Activated CD4-positive, alpha-beta T cell treated with anti-CD3 and anti-CD28 coated beads for 4 hours (primary cell): ENCODE measurements at regions not wholly inside any gene's neighbourhood (a gene's known extent, or its start where the extent isn't known, plus 50 kb on each side); places are given as distances from the start of the nearest gene placed in this dataset.

Source experiments
- DNase-seq, 2 donors: peaks; one replicate each; pipeline ENCODE4 v3.0.0-alpha.2; 2020

DNA sequence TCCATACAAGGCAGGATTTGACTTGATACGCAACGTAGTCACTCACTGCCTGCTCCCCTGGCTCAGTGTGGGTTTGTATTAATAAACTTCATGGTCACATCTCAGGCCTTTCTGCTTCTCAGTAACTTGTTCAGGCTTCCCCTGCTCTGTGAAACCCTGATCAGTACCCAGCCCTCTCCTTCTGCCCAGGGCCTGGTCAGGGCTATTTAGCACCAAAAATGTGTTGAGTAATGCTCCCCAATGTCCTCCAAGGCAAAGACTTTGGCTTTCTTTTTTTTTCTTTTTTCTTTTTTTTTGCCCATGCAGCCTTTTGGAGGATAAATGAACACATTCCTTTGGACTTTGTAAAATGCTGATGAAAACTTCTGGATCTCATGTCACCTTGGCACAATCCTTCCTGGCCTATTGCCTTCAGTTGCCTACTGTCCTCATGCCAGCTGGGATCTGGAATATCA is 399.2 kb upstream of the KLF4 start:
- DNase-seq: no peak

DNA sequence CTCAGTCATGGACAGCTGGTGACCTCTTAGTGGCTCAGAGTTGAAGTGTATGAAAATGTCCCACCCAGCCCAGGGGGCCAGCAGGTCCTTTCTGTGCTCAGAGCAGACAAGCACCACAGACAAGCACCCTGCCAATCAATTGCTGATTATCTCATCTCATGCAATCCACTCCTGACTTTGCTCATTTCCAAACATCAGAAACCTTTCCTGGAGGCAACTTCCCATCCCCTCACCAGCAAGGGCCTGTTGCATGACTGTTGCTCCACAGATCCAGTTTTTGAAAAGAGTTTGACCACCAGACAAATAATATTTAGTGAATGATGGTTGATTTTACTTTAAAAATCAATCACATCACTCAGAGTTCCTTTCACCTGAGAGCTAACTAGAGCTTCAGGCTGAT is 397.3 kb upstream of the KLF4 start:
- no peak for DNase-seq

DNA sequence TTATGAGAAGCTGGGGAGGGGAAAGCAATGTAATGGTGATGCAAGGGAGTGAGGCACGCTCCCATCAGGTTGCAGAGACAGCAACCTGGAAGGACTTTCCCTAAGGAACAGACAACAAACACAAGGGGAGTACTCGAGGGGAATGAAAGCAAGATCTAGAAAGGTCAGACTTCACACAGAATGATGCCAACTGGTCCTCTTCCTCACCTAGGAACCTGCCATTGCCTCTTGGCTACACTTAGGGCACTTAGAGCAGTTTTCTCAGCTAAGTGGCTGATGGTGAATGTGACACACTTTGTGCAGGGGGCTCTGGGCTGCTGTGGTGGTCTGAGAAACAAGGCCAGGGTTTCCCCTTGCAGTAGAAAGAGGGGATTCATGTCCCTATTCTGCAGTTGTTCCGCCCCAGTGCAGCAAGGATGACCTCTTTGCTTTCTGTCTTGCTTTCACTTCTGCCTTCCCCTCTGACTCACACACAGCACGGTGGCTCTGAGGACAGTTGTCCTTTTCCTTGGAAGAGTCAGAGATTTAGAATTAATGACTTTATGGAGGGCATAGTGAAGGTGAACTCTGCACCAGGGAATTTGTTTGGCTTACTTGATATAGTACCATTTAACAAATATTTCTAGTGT is 394.0 kb upstream of the KLF4 start:
- no peak for DNase-seq

DNA sequence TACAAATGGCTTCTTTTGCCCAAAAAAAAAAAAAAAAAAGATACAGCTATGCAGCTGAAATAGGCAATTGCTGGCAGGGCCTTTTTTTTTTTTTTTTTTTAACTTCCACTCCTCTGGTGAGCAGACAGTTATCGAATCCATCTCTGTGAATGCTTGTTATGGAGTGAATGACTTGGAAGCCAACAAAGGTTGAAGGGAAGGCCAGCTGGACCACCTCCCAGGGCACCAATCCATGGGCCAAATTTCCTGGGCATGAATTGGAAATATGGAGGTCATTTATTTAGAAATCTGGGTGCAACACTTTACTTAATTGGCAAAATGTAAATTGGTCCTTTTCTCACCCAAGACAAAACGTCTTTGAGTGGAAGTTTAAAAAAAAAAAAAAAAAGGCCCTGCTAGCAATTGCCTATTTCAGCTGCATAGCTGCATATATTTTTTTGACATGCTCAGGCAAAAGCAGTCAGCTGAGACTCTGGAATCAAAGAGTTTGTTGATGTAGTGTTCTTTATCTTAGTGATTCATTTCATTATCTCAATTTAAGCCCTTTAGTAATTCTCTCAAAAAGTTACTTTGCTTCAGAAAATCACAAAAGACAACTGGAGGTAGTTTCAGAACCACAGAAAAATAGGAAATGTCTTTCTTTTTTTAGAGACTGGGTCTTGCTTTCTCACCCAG is 392.2 kb upstream of the KLF4 start:
- DNase-seq: no peak

DNA sequence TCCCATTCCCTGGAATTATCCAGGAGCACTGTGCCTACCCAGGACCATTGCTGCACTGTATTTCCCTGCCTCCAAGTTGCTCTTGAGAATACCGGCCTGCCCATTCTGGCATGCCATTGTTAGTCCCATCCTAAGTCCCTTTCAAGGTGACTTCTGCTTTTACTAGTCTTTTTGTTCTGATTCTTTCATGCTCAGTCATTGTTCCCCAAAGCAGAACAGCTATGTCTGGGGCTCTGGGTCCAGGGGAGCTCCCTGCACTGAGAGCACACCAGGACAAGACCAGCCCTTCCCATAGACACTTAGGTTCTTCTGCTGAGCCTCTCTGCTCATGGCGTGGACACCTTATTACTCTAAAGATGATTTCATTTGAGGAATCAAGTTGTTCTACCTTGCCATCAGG is 388.9 kb upstream of the KLF4 start:
- no peak for DNase-seq

DNA sequence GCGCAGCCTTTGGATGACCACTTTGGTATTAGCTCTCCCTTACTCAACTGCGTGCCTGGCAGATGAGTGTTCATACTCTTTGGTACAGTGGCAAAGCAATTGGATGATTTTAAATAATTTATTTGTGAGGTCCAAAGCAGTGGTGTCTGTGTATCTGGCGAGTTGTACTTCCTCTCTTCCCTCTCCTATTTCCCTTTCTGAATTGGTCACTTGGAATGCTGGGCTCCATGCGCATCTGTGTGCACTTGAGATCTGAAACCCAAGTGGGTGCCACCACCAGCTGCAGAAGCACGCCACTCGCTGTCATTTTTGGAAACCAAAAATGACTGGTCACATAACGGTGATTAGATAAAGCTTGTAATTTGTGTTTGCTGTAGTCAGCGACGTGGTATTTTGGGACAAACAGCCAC is 386.0 kb upstream of the KLF4 start:
- no peak for DNase-seq

DNA sequence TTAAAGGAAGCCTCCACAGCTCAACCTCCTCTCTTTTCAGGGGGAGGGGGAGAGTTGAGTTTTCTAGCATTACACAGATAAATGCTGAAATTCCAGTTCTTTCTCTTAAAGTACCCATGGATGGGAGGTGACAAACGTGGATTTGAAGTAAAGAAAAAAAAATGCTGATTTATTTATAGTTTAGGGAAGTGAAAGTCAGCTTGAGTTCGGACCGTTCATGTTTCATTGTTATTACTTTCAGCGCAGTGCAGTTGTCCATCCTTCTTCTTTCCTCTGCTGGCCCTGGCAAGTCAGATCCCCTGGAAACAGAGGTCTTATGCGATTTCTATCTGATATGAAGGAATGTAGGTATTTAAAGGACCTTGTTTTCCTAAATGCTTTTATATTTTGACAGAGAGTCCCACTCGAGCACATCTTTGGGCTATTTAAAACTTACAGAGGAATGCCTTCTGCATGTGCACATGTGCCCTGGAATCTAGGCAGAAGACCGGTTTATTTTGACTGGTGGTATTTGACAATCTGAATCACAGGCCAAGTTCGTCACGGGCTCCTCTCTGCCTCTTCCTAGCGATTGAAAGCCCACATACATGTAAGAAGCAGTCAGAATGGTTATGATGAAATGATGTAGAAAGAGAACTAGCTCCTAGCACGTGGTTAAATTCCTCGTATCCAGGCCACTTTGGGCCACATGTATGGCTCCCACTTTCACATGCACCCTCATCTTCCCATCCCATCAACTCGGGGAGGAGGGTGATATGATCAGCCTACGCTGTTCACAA is 385.2 kb upstream of the KLF4 start:
- no peak for DNase-seq

DNA sequence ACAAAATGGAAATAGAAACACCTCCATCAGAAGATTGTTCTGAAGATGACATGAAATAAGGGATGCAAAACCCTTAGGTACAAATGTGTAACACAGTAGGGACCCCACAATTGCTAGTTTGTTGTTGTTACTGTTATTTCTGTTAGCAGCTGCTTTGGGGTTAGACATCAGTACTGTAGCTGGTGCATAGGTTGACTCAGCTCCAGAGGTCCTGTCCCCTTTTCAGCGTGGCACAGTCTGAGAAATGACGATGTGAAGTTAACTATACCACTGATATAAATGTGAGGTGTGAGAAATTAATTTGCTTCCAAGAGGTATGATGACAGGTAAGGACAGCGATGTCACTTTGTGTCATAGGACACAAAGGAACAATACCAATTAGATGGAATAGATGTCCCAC is 384.6 kb upstream of the KLF4 start:
- no peak for DNase-seq

DNA sequence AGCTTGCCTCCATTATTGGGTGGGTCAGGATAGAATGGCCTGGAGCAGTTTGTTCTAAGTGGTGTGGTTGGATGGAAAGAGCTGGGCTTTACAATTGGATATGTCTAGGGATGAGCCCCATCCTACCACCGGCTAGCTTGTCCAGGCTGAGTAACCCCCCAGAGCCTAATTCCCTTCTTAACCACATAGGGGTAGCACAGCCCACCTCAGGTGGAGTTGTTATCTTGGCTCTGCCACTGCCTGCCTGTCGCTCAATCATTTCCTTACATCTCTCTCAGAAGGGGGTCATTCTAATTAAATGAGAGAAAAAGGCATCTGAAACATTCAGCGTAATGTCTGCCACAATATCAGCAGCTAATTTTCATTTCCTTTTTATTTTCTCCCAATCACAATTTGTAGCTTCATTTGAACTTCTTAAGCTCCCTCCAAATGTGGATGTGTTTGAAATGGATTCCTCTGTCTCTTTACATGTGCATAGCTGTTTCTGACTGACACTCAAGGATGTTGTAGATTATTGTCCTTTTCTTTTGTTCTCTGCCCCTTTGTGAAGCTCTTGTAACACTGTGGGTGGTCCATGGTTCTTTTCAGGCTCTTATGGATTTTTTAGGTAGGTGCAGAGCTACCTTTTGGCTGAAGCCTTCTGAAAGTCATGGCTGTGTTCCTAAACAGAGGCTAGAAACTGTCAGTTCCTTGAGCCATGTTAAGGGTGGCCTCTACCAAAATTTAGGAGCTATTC is 383.1 kb upstream of the KLF4 start:
- DNase-seq: no peak

DNA sequence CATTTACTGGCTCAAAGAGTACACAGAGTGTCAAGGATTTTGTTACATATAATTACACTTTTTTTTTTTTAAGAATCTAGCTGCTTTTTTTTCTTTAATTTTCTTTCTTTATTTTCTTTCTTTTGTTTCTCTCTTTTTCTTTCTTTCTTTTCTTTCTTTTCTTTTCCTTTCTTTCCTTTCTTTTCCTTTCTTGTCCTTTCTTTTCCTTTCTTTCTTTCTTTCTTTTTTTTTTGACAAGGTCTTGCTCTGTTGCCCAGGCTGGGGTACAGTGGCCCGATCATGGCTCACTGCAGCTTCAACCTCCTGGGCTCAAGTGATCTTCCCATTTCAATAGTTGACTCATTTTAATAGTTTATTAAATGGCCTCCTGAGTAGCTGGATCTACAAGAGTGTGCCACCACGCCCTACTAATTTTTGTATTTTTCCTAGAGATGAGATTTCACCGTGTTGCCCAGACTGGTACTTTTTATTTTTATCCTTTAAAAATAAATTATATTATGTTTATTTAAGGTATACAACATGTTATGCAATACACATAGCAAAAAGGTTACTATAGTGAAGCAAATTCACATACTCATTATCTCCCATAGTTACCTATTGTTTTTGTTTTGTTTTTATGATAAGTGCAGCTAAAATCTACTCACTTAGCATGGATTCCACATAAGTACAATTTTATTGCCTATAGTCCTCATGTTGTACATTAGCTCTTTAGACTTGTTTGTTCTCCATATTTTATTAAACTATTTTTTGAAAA is 381.5 kb upstream of the KLF4 start:
- no peak for DNase-seq

DNA sequence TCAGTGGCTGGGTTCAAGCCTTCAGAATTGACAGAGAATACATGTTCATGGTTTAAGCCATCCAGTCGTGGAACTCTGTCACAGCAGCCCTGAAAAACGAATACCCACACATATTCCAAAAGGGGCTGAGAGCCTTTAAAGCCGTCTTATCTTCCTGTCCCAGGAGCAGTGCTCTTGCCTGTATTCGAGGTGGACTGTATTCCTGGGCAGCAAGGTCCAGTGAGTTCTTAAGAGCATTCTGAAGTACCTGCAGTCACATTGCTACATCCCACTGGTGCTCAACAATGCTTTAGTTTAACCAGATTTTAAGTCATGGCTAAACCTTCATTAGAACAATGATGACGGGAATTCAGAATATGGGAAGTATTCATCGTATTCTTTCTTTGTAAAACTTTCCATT is 380.7 kb upstream of the KLF4 start:
- no peak for DNase-seq

DNA sequence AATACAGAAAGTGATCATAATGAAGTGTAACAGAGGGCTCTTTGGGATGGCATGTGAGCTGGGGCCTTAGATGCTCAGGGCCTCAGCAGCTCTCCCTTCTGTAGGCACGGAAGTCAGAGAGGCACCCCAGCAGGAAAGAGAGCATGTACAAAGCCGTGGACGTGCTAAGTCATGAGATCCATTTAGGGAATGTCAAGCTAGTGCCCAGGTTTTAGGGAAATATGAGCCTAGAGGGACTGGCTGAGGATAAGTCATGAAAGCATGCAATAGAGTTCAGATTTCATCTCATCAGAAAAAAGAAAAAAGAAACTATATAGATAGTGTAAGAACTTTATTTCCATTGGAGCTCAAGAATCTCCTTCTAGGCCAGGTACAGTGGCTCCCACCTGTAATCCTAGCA is 379.5 kb upstream of the KLF4 start:
- no peak for DNase-seq

DNA sequence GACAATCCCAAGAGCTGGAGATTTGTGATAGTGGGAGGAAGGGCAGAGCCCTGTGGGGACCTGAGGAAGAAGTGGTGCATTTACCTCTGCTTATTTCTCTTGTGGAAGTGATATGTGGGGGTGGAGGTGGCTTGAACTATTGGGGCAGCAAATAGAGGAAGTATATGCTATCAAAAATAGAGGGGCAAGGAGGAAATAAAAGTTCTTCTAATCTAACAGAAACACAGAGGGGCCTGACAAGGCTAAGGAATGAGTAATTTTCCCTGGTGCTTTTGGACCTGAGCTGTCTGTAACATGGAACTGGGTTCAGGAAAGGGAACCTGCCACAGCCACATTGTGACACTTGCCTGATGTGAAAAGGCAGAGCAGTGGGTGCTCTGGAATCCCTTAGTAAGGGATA is 378.6 kb upstream of the KLF4 start:
- DNase-seq: no peak

DNA sequence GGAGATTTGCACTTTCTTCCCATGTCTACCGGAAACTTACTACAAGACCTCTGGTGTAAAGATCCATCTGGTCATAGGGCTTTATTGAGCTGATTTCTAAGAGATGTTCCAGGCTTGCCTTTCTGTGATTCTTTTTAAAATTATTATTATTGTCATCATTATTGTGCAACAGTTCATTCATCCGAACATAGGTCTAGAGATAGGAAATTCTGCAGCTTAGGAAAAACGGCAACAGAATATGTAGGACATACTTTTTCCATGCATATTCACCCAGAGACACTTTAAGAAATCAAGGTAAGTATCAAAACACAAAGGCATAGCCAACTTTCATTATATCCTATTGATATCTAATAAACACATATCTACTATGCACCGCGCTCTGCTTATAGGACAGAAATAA is 378.2 kb upstream of the KLF4 start:
- no peak for DNase-seq

DNA sequence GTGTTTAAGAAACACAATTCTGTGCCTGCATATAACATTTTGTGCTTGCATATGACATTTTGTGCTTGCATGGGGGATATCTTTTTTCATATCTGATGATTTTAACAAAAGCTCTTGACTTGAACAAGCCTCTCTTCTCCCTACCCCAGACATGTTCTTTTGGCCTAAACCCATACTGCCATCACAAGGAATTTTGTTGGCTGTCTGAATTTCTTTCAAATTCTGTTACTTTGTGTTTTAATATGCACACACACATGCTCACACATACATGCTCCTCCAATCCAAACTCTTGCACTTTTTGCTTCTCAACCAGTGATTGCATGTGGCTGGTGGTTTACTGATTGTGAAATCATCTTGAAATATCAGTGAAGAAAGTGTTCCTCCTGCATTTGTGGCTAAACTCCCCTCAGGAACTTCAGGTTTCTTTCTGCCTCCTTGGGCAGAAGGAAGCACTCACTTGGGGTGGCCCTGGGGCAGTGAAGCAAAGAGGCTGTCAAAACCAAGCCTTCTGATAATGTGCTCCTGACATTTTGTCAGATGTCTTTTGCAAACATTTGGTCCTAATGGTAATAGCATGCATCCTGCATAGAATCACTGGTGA is 377.2 kb upstream of the KLF4 start:
- no peak for DNase-seq

DNA sequence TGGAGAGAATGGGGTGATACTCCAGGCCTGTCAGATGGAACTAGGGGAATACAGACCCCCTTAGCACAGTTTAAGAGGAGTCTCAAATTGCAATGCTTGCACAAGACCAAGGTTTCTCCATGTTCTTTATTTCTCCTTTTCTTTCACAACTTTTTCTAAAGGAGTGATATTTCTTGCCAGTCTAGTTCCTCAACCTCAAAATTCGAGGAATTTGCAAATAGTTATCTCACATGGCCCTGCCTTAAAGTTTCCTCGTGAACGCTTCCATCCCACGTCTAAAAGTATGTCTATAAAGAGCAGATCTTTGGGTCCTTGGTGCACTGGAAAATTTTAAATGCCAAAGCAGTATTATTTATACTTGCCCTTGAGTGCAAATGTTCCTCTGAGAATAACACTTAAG is 373.8 kb upstream of the KLF4 start:
- DNase-seq: no peak

DNA sequence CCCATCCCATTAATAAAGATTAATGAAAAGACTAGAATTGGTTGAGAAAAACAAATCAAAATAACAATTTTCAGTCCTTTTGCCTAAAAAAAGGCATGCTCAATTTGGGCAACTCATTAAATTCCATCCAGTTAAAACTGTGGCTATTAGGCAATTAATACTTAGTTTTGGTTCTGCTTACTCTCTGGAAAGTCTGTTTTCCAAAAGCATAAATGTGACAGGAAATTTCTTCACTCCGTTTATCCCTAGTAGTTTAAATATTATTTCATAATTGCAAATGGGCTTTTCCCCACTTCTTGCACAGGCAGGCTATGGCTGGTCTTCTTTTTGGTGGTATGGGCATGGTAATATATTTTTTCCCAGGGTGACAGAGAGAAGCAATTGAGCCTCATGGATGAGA is 373.3 kb upstream of the KLF4 start:
- DNase-seq: no peak

DNA sequence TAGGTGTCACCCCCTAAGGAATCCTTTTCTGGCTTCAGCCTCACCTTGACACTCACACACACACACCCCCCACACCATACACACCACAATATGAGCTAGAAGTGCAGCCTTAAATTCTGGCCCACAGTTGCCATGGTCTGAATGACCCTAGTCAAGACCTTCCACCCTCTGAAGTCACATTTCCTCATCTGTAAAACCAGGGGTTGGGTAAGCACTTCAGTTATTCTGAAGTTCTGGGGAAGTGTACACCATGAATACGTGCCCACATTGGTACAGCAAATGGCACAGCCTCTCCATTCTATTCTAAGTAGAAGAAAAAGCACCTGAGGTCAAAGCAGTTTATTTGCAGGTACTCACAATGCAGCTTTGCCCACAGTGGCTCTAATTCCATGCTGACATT is 372.8 kb upstream of the KLF4 start:
- no peak for DNase-seq

DNA sequence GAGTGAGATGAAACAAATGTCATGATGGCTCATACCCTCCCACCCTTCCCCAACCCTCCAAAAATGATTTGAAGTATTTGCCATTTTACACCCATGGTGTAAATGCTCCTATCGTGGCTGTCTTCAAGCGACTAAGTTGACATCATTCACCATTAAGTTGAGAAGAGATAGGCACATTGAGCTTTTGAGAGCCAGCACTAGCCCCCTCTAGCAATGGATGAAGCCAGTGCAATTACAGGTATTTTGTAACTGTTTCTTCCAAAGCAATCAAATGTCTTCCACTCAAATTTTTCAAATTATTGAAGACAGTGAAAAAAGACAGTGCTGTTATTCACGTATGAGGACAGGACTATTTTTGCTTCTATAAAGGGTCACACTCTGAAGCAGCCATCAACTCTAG is 371.5 kb upstream of the KLF4 start:
- DNase-seq: no peak

DNA sequence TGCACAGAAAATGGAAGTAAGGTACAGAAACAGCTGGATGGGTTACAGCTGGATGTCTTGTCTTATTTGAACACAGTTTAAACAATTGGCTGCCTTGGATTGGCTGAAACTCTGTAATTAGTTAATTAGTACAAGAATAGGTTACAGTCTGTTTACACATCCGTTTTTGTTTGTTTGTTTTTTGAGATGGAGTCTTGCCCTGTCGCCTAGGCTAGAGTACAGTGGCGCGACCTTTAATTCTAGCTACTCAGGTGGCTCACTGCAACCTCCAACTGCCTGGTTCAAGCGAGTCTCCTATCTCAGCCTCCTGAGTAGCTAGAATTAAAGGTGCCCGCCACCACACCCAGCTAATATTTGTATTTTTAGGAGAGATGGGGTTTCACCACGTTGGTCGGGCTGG is 368.7 kb upstream of the KLF4 start:
- no peak for DNase-seq

DNA sequence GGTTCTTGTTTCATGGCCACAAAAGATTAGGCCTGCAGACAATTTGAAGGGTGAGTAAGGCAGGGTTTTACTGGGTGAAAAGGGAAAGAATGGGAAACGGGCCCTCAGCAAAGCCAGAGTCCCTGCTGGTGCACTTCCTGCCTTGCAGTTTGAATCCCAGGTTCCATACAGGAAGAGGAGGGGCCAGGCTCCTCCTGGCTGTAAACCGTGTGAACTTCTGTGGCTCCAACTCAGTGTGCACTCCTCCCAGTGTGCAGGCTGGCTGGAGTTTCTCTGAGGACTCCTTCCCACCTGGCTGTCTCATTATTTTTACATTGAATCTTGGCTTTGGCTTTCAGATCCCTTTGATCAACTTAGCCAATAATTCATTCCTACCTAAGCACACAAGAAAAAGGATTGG is 367.1 kb upstream of the KLF4 start:
- DNase-seq: no peak

DNA sequence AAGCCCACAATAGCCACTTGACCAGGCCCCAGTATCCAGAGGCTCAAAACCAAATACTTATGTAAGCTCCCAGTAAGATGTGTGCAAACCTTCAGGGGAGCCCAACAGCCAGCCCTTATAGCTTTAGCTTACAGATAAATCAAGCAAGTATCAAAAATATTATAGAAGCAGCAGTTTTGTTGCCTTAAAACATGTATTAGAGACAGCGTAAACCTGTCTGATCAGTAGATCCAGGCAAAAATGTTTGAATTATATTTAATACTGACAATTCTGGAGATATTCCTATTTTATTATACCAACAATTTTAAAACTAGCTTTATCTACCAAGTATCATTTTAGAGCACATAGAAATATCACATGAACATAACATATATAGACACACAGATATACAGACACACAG is 365.6 kb upstream of the KLF4 start:
- DNase-seq: no peak
